ENCODE measurements at regions not wholly inside any gene's neighbourhood (a gene's known extent, or its start where the extent isn't known, plus 50 kb on each side); places are given as distances from the start of the nearest gene placed in this dataset.

DNA sequence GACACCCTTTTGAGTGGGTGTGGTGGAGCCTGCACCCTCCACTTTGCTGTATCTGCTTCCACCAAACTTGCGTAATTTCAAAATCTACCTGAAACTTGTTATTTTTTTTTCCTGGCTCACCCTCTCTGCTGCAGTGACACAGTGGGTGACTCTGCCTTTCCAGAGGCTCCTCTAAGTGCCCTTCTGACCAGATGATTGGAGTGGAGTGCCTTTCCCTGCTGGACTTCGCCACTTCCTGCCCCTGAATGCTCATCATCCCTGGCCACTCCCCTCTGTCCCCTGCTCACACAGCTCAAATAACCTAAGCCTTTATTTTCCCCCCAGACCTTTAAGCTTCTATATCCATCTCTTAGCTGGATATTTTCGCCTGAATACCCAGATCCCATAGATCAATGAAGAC lies 777.5 kb upstream of the ID2 start:
- no peaks in the 10 kb centered on the region for H3K4me1 Mint-ChIP-seq (ENCODE audit: low read depth)
- no peak overlapping the region for H3K27ac Mint-ChIP-seq
- no peak overlapping the region for H3K4me3 Mint-ChIP-seq
- H3K27me3 Mint-ChIP-seq (ENCODE audit: insufficient read depth), result peaks cover 8% of the 10 kb centered on the region
- no peaks in the 10 kb centered on the region for H3K9me3 Mint-ChIP-seq
- H3K36me3 Mint-ChIP-seq (ENCODE audit: low read depth), result peaks cover 6% of the 10 kb centered on the region
- DNase-seq, result no peak
- TF ChIP-seq, protein P1, sequence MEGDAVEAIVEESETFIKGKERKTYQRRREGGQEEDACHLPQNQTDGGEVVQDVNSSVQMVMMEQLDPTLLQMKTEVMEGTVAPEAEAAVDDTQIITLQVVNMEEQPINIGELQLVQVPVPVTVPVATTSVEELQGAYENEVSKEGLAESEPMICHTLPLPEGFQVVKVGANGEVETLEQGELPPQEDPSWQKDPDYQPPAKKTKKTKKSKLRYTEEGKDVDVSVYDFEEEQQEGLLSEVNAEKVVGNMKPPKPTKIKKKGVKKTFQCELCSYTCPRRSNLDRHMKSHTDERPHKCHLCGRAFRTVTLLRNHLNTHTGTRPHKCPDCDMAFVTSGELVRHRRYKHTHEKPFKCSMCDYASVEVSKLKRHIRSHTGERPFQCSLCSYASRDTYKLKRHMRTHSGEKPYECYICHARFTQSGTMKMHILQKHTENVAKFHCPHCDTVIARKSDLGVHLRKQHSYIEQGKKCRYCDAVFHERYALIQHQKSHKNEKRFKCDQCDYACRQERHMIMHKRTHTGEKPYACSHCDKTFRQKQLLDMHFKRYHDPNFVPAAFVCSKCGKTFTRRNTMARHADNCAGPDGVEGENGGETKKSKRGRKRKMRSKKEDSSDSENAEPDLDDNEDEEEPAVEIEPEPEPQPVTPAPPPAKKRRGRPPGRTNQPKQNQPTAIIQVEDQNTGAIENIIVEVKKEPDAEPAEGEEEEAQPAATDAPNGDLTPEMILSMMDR (IDR thresholded peaks at IDR 0.05), result no peak

DNA sequence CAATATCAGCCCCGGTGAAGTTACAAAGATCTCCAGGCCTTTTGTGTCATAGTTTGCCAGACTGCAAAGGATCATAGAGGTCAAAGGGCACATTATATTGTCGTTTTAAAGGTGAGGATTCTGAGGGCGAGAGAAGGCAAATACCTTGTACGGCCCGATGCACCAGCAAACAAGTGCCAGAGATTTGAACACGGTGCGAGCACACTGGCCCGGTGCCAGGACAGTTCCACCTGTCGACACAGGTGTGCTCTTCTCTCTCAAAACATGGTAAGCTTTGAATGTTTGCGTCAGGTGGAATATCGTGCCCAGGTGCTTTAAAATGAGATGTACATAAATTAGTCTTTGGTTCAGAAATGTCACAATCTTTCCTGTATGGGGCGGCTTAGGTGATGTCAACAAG lies 776.1 kb upstream of the ID2 start:
- TF ChIP-seq, protein P1 (IDR thresholded peaks at IDR 0.05), result no peak
- Mint-ChIP-seq H3K36me3 (ENCODE audit: low read depth) (peaks cover 6% of the 10 kb centered on the region), H3K9me3 (no peaks in the 10 kb centered on the region), H3K27ac (no peak overlapping the region), H3K27me3 (ENCODE audit: insufficient read depth) (peaks cover 8% of the 10 kb centered on the region), H3K4me1 (ENCODE audit: low read depth) (no peaks in the 10 kb centered on the region), H3K4me3 (no peak overlapping the region)
- DNase-seq, result no peak

DNA sequence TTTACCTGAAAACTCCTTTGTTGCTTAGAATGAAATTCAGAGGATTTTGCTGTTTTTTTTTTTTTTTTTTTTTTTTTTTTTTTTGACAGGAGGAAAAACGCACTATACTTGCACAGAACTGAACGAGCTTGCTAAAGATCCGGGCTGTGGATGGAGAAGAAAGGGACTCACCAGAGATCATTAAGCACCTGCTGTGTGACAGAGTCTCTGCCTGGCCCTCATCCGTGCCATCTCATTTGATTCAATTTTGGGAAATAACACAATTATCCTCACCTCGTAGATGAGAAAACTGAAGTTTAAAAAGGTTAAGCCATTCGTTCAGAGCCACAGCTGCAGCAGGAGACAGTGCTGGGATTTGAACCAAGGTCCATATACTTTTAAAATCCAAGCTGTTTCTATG lies 775.4 kb upstream of the ID2 start:
- Mint-ChIP-seq H3K36me3 (ENCODE audit: low read depth) (peaks cover 6% of the 10 kb centered on the region), H3K9me3 (no peaks in the 10 kb centered on the region), H3K27ac (no peak overlapping the region), H3K4me3 (no peak overlapping the region), H3K4me1 (ENCODE audit: low read depth) (no peaks in the 10 kb centered on the region), H3K27me3 (ENCODE audit: insufficient read depth) (peaks cover 8% of the 10 kb centered on the region)
- TF ChIP-seq, protein P1 (IDR thresholded peaks at IDR 0.05), result no peak
- no peak for DNase-seq

DNA sequence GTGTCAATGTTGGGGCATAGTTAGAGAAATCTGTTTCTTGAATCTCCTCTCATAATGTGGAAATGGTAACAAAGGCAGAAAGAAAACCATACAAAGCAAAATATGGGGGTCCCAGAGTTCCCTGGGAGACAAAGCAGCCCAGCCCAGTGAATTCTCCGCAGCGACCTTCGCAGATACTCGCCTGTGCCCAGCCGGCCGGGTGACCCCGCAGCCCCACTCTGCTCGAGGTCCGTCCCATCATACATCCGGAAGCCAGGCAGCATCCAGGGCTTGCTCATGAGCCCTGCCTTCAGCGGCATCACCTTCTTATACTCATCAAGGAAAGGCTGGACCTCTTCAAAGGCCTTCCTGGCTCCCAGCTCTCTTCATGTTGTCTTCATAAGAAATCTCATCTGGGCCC lies 774.8 kb upstream of the ID2 start:
- no peak overlapping the region for H3K4me3 Mint-ChIP-seq

DNA sequence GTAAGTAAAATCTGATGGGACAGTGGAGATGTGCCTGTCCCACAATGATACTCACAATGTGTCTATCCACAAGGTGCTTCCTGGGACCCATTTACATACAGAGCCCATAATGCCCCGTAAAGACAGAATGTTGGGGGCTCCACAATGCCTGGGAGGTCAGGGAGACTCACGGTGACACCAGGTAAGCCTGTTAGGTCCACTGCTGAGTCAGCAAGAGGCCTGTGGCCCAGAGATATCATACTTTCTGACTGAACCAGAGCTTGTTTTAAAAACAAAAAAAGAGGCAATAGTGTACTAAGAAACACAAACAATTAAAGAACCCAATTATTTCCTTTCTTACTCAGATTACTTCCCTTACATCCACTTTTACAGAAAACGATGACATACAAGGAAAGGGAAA lies 771.1 kb upstream of the ID2 start:
- H3K27ac Mint-ChIP-seq, result no peak overlapping the region
- H3K4me1 Mint-ChIP-seq (ENCODE audit: low read depth), result peaks cover 7% of the 10 kb centered on the region
- H3K27me3 Mint-ChIP-seq (ENCODE audit: insufficient read depth), result no peaks in the 10 kb centered on the region; the same call in 1 of the 2 replicates
- TF ChIP-seq, protein P1 (IDR thresholded peaks at IDR 0.05), result no peak
- no peaks in the 10 kb centered on the region for H3K9me3 Mint-ChIP-seq
- no peaks in the 10 kb centered on the region for H3K36me3 Mint-ChIP-seq (ENCODE audit: low read depth)
- no peak overlapping the region for H3K4me3 Mint-ChIP-seq
- no peak for DNase-seq

More for the DNA sequence above, 774.8 kb upstream of the ID2 start:
- no peak overlapping the region for H3K27ac Mint-ChIP-seq
- TF ChIP-seq, protein P1 (IDR thresholded peaks at IDR 0.05), result no peak
- peaks cover 6% of the 10 kb centered on the region for H3K36me3 Mint-ChIP-seq (ENCODE audit: low read depth)
- DNase-seq, result no peak
- H3K4me1 Mint-ChIP-seq (ENCODE audit: low read depth), result no peaks in the 10 kb centered on the region
- H3K9me3 Mint-ChIP-seq, result no peaks in the 10 kb centered on the region
- peaks cover 8% of the 10 kb centered on the region for H3K27me3 Mint-ChIP-seq (ENCODE audit: insufficient read depth)

DNA sequence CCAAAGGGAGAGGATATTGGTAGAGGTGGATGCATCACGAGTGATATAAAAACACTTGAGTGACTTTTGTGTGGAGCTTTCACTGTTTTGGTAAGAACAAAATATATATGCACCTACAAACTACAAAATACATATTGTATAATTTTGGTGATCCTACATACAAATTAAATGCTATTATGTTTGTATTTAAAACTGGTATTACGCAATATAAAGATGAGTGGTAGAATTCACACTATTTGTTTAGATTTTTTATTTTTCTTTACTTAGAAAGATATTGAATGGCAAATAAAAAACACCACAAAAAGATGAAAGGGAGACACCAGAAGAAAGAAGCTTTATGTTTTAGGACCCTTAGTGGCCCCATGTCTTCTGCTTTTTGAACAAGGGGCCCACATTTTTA lies 770.7 kb upstream of the ID2 start:
- no peak overlapping the region for H3K4me3 Mint-ChIP-seq
- TF ChIP-seq, protein P1 (IDR thresholded peaks at IDR 0.05), result no peak
- no peak overlapping the region for H3K27ac Mint-ChIP-seq
- no peaks in the 10 kb centered on the region for H3K36me3 Mint-ChIP-seq (ENCODE audit: low read depth)
- H3K27me3 Mint-ChIP-seq (ENCODE audit: insufficient read depth), result no peaks in the 10 kb centered on the region; the same call in 1 of the 2 replicates
- no peaks in the 10 kb centered on the region for H3K9me3 Mint-ChIP-seq
- no peak for DNase-seq
- H3K4me1 Mint-ChIP-seq (ENCODE audit: low read depth), result peaks cover 11% of the 10 kb centered on the region

All from HFFc6 (cell line).